HL-60 (cell line): ENCODE measurements at regions not wholly inside any gene's neighbourhood (a gene's known extent, or its start where the extent isn't known, plus 50 kb on each side); places are given as distances from the start of the nearest gene placed in this dataset.

Experiments
- GABPA ChIP-seq: IDR thresholded peaks from 2 replicates; pipeline ENCODE4 v1.6.1; 2012; ENCODE audit warnings: low read depth
- POLR2AphosphoS5 ChIP-seq: IDR thresholded peaks from 2 replicates; pipeline ENCODE4 v1.6.1; 2012; ENCODE audit warnings: low read depth
- TF ChIP-seq, protein P1 (sequence below): IDR thresholded peaks from one replicate; pipeline ENCODE4 v1.5.1; 2011; ENCODE audit warnings: low read length, control low read depth, inconsistent platforms; ENCODE audit not compliant: insufficient read depth

DNA sequence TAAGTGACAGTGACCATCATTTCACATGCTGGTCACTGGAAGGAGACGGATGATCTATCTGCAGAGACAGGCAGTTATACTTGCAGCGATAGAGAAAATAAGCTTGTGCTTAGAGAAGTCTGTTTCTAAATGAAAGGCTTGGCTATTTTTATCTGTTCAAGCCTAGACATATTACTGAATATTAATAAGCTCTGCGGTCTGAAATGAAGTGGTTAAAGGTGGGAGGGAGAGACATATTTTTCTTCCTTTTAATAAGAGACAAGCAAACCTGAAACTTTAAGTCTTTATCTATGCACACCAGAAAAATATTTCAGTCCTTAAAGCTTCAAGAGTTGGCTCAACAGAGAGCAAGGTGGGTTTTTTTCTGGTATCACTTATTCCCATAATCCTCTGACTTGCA is 99.0 kb downstream of the CD200R1L start:
- TF ChIP-seq, protein P1, sequence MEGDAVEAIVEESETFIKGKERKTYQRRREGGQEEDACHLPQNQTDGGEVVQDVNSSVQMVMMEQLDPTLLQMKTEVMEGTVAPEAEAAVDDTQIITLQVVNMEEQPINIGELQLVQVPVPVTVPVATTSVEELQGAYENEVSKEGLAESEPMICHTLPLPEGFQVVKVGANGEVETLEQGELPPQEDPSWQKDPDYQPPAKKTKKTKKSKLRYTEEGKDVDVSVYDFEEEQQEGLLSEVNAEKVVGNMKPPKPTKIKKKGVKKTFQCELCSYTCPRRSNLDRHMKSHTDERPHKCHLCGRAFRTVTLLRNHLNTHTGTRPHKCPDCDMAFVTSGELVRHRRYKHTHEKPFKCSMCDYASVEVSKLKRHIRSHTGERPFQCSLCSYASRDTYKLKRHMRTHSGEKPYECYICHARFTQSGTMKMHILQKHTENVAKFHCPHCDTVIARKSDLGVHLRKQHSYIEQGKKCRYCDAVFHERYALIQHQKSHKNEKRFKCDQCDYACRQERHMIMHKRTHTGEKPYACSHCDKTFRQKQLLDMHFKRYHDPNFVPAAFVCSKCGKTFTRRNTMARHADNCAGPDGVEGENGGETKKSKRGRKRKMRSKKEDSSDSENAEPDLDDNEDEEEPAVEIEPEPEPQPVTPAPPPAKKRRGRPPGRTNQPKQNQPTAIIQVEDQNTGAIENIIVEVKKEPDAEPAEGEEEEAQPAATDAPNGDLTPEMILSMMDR, result no peak
- TF ChIP-seq POLR2AphosphoS5 (no peak), GABPA (no peak)
